HCT116 (cell line): ENCODE measurements at regions not wholly inside any gene's neighbourhood (a gene's known extent, or its start where the extent isn't known, plus 50 kb on each side); places are given as distances from the start of the nearest gene placed in this dataset.

Experiments used
- ATAC-seq: fragments of 200-7000 bp; cut with Tn5 transposase; 2 replicates; pipeline ENCODE4 v1.9.1; 2020; ENCODE audit warnings: mild to moderate bottlenecking, moderate library complexity
- BruUV-seq: library from RNA; stranded (reverse); fragments of 400-500 nt; replicated peaks from 2 replicates; lab custom pipeline; 2021; lab: Mats Ljungman, UMichigan
- CTCF ChIA-PET: fragments of 300-600 bp; sonication (Branson Sonifier 250); formaldehyde crosslinking; loops from one replicate; lab custom pipeline; 2021; ENCODE audit warnings: antibody characterized with exemption; lab: Charles Lee
- POLR2A ChIA-PET: fragments of 300-600, 350-600 bp; sonication (Branson Sonifier 250); formaldehyde crosslinking; loops from one replicate; lab custom pipeline; 2021; ENCODE audit warnings: antibody characterized with exemption; lab: Charles Lee
- RAD21 ChIA-PET, 2 experiments: fragments of 300-600 bp; sonication (Branson Sonifier 250); formaldehyde crosslinking; loops; one replicate each; lab custom pipeline; 2023; ENCODE audit warnings: low total read pairs in 2 of 2; ENCODE audit not compliant: uncharacterized antibody in 2 of 2, unreplicated experiment in 2 of 2, low non-redundant PET in 1 of 2; lab: Charles Lee
- DNase-seq: peaks from one replicate; pipeline ENCODE4 v3.0.0-alpha.2; 2010; ENCODE audit warnings: low read depth, low spot score
- H2AFZ ChIP-seq: fragments of 200-600 bp; shearing (Covaris generic), sonication (generic); 2 replicates; pipeline ENCODE4 v1.6.1; 2017; ENCODE audit warnings: low read depth, mixed run types, mixed read lengths, antibody characterized with exemption, low read length; ENCODE audit not compliant: poor library complexity, severe bottlenecking
- H3K27ac ChIP-seq: 2 replicates; pipeline ENCODE4 v1.5.1; 2012; ENCODE audit warnings: low read depth, low read length
- H3K27me3 ChIP-seq: fragments of 200-600 bp; sonication (generic); 2 replicates; pipeline ENCODE4 v1.6.1; 2016; ENCODE audit warnings: mixed run types, low read length, mixed read lengths; ENCODE audit not compliant: insufficient read depth
- H3K36me3 ChIP-seq, 2 experiments: fragments of 200-500 bp in 1 of 2; fragments of 200-600 bp in 1 of 2; sonication (Bioruptor generic) in 1 of 2; sonication (generic) in 1 of 2; 2 replicates each; pipeline versions ENCODE4 v1.5.1 to v1.6.1; 2014 to 2016; ENCODE audit warnings: low read length in 2 of 2, inconsistent platforms in 1 of 2, mixed read lengths in 1 of 2, mixed run types in 1 of 2; ENCODE audit not compliant: insufficient read depth in 2 of 2, control insufficient read depth in 1 of 2
- H3K4me1 ChIP-seq, 2 experiments: fragments of 200-600 bp in 1 of 2; sonication (generic) in 1 of 2; 2 replicates each; pipeline versions ENCODE4 v1.5.1 to v1.6.1; 2012 to 2017; ENCODE audit warnings: low read length in 2 of 2, inconsistent platforms in 1 of 2, mild to moderate bottlenecking in 1 of 2, mixed read lengths in 1 of 2, mixed run types in 1 of 2, moderate library complexity in 1 of 2; ENCODE audit not compliant: insufficient read depth in 2 of 2, control insufficient read depth in 1 of 2
- H3K4me2 ChIP-seq: fragments of 200-600 bp; sonication (generic); 2 replicates; pipeline ENCODE4 v1.6.1; 2017; ENCODE audit warnings: mixed run types, low read length, mixed read lengths
- H3K4me3 ChIP-seq, 2 experiments: fragments of 200-600 bp in 1 of 2; sonication (generic) in 1 of 2; replicated peaks in 1 of 2; 2 replicates each; pipeline ENCODE4 v1.5.1; 2011 to 2016; ENCODE audit warnings: low read length in 2 of 2, control low read depth in 1 of 2, low read depth in 1 of 2, mild to moderate bottlenecking in 1 of 2, mixed read lengths in 1 of 2, mixed run types in 1 of 2
- H3K79me2 ChIP-seq: fragments of 200-600 bp; sonication (generic); 2 replicates; pipeline ENCODE4 v1.6.1; 2017; ENCODE audit warnings: mild to moderate bottlenecking, mixed run types, low read length, moderate library complexity, mixed read lengths; ENCODE audit not compliant: insufficient read depth
- H3K9ac ChIP-seq: fragments of 200-600 bp; sonication (generic); 2 replicates; pipeline ENCODE4 v1.6.1; 2016; ENCODE audit warnings: low read length, mixed read lengths
- H3K9me2 ChIP-seq: fragments of 200-600 bp; sonication (generic), shearing (Covaris generic); 2 replicates; pipeline ENCODE4 v1.6.1; 2017; ENCODE audit warnings: mixed run types, mild to moderate bottlenecking, moderate library complexity; ENCODE audit not compliant: insufficient read depth
- H3K9me3 ChIP-seq, 2 experiments: fragments of 200-500 bp in 1 of 2; fragments of 200-600 bp in 1 of 2; sonication (Bioruptor generic) in 1 of 2; sonication (generic) in 1 of 2; 2 replicates each; pipeline ENCODE4 v1.6.1; 2014 to 2017; ENCODE audit warnings: low read length in 2 of 2, mixed read lengths in 2 of 2, inconsistent platforms in 1 of 2, low read depth in 1 of 2, mild to moderate bottlenecking in 1 of 2, mixed run types in 1 of 2, moderate library complexity in 1 of 2; ENCODE audit not compliant: control insufficient read depth in 1 of 2, insufficient read depth in 1 of 2
- H4K20me1 ChIP-seq: fragments of 200-600 bp; sonication (generic), shearing (Covaris generic); 2 replicates; pipeline ENCODE4 v1.6.1; 2017; ENCODE audit warnings: mixed run types, mild to moderate bottlenecking, moderate library complexity; ENCODE audit not compliant: insufficient read depth
- CBX3 ChIP-seq: IDR thresholded peaks from 2 replicates; pipeline ENCODE4 v1.6.1; 2012; ENCODE audit warnings: low read depth
- JUND ChIP-seq: IDR thresholded peaks from 2 replicates; pipeline ENCODE4 v1.6.1; 2012
- POLR2A ChIP-seq: IDR thresholded peaks from 2 replicates; pipeline ENCODE4 v1.7.0; 2011; ENCODE audit warnings: borderline replicate concordance; ENCODE audit not compliant: insufficient read depth, insufficient read length; ENCODE audit errors: extremely low read depth
- POLR2AphosphoS5 ChIP-seq: IDR thresholded peaks from 2 replicates; pipeline ENCODE4 v1.6.1; 2011; ENCODE audit warnings: mild to moderate bottlenecking, low read depth, low read length, moderate library complexity
- TCF7L2 ChIP-seq: IDR thresholded peaks from 2 replicates; pipeline ENCODE4 v1.7.0; 2011; ENCODE audit warnings: borderline replicate concordance, inconsistent platforms; ENCODE audit not compliant: insufficient read depth, insufficient read length; ENCODE audit errors: extremely low read depth
- YY1 ChIP-seq: IDR thresholded peaks from 2 replicates; pipeline ENCODE4 v1.6.1; 2011; ENCODE audit warnings: low read length, low read depth, moderate library complexity, mild to moderate bottlenecking; ENCODE audit not compliant: insufficient replicate concordance; ENCODE audit errors: extremely low read depth
- ZFX ChIP-seq: fragments of 450-650 bp; IDR thresholded peaks from 2 replicates; pipeline ENCODE4 v1.6.1; 2017
- intact Hi-C: fragments of 100-400 bp; cut with micrococcal nuclease; formaldehyde crosslinking; loops from 2 replicates; pipeline ENCODE4 v1.10.0; 2022
- TF ChIP-seq, protein P1 (sequence below): IDR thresholded peaks from 2 replicates; pipeline ENCODE4 v1.6.1; 2012
- TF ChIP-seq, protein P2 (sequence below): IDR thresholded peaks from 2 replicates; pipeline ENCODE4 v1.6.1; 2012; ENCODE audit warnings: low read depth
- TF ChIP-seq, protein P3 (sequence below), 3 experiments: fragments of 200-600 bp in 1 of 3; sonication (generic) in 1 of 3; IDR thresholded peaks in 2 of 3; conservative IDR thresholded peaks in 1 of 3; 2 replicates each; pipeline ENCODE4 v1.5.1; 2012 to 2017; ENCODE audit warnings: low read depth in 2 of 3, low read length in 2 of 3, antibody characterized with exemption in 1 of 3, borderline replicate concordance in 1 of 3, control low read depth in 1 of 3, mild to moderate bottlenecking in 1 of 3, mixed read lengths in 1 of 3, mixed run types in 1 of 3, moderate library complexity in 1 of 3; ENCODE audit not compliant: insufficient read depth in 1 of 3
- TF ChIP-seq, protein P4 (sequence below): IDR thresholded peaks from 2 replicates; pipeline ENCODE4 v1.6.1; 2011; ENCODE audit warnings: mild to moderate bottlenecking, low read length, moderate library complexity; ENCODE audit not compliant: insufficient replicate concordance; ENCODE audit errors: extremely low read depth

DNA sequence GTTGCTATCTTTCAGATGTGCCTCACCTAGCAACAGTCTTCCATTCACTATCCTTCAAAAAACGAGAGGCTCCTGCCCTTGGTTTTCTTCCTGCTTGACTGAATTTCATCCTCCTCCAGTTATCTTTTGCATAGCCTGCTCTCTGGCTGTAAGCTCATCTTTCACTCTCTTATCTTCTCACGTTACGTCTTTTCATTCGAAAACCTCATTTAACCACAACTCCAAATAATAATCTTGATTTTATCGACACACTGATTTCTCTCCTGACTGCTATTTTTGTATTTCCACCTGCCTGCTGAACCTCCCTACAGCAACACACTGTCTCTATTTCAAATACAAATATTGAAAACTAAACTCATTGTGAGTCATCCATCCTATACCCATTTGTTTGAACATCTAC lies 230.7 kb upstream of the TMC3 start:
- no peaks in the 10 kb centered on the region for H3K79me2 ChIP-seq
- TF ChIP-seq TCF7L2 = no peak
- TF ChIP-seq, protein P1, sequence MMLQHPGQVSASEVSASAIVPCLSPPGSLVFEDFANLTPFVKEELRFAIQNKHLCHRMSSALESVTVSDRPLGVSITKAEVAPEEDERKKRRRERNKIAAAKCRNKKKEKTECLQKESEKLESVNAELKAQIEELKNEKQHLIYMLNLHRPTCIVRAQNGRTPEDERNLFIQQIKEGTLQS = no peak
- TF ChIP-seq CBX3 = no peak
- TF ChIP-seq, protein P2, sequence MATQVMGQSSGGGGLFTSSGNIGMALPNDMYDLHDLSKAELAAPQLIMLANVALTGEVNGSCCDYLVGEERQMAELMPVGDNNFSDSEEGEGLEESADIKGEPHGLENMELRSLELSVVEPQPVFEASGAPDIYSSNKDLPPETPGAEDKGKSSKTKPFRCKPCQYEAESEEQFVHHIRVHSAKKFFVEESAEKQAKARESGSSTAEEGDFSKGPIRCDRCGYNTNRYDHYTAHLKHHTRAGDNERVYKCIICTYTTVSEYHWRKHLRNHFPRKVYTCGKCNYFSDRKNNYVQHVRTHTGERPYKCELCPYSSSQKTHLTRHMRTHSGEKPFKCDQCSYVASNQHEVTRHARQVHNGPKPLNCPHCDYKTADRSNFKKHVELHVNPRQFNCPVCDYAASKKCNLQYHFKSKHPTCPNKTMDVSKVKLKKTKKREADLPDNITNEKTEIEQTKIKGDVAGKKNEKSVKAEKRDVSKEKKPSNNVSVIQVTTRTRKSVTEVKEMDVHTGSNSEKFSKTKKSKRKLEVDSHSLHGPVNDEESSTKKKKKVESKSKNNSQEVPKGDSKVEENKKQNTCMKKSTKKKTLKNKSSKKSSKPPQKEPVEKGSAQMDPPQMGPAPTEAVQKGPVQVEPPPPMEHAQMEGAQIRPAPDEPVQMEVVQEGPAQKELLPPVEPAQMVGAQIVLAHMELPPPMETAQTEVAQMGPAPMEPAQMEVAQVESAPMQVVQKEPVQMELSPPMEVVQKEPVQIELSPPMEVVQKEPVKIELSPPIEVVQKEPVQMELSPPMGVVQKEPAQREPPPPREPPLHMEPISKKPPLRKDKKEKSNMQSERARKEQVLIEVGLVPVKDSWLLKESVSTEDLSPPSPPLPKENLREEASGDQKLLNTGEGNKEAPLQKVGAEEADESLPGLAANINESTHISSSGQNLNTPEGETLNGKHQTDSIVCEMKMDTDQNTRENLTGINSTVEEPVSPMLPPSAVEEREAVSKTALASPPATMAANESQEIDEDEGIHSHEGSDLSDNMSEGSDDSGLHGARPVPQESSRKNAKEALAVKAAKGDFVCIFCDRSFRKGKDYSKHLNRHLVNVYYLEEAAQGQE = no peak
- TF ChIP-seq, protein P3, sequence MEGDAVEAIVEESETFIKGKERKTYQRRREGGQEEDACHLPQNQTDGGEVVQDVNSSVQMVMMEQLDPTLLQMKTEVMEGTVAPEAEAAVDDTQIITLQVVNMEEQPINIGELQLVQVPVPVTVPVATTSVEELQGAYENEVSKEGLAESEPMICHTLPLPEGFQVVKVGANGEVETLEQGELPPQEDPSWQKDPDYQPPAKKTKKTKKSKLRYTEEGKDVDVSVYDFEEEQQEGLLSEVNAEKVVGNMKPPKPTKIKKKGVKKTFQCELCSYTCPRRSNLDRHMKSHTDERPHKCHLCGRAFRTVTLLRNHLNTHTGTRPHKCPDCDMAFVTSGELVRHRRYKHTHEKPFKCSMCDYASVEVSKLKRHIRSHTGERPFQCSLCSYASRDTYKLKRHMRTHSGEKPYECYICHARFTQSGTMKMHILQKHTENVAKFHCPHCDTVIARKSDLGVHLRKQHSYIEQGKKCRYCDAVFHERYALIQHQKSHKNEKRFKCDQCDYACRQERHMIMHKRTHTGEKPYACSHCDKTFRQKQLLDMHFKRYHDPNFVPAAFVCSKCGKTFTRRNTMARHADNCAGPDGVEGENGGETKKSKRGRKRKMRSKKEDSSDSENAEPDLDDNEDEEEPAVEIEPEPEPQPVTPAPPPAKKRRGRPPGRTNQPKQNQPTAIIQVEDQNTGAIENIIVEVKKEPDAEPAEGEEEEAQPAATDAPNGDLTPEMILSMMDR (IDR thresholded peaks at IDR 0.05 in 2 of 3, conservative IDR thresholded peaks at IDR 0.05 in 1 of 3; ENCODE audit: borderline replicate concordance in 1 of 3, insufficient read depth in 1 of 3, low read depth in 2 of 3, low read length in 2 of 3) = no peak
- TF ChIP-seq YY1 = no peak
- no peak for TF ChIP-seq JUND
- TF ChIP-seq POLR2A = no peak
- no peak for TF ChIP-seq ZFX
- TF ChIP-seq, protein P4, sequence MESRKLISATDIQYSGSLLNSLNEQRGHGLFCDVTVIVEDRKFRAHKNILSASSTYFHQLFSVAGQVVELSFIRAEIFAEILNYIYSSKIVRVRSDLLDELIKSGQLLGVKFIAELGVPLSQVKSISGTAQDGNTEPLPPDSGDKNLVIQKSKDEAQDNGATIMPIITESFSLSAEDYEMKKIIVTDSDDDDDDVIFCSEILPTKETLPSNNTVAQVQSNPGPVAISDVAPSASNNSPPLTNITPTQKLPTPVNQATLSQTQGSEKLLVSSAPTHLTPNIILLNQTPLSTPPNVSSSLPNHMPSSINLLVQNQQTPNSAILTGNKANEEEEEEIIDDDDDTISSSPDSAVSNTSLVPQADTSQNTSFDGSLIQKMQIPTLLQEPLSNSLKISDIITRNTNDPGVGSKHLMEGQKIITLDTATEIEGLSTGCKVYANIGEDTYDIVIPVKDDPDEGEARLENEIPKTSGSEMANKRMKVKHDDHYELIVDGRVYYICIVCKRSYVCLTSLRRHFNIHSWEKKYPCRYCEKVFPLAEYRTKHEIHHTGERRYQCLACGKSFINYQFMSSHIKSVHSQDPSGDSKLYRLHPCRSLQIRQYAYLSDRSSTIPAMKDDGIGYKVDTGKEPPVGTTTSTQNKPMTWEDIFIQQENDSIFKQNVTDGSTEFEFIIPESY = no peak
- no peak for TF ChIP-seq POLR2AphosphoS5
- TF ChIP-seq, all 23 proteins: peak for 0
- Histone ChIP-seq H2AFZ (no peak overlapping the region), H3K4me2 (no peak overlapping the region), H3K36me3 (no peaks in the 10 kb centered on the region), H3K27ac (no peak overlapping the region), H3K4me1 (no peaks in the 10 kb centered on the region), H3K9me3 (peaks cover 0 to 10% of the 10 kb centered on the region in 2 experiments; a peak in 2 of 4 replicates), H3K27me3 (peaks cover 15% of the 10 kb centered on the region; the same call in 1 of the 2 replicates), H3K4me3 (no peak overlapping the region), H4K20me1 (no peaks in the 10 kb centered on the region), H3K9ac (no peak overlapping the region), H3K9me2 (no peaks in the 10 kb centered on the region)
- BruUV-seq = no TSS peak
- intact Hi-C loops = no loop called here
- RAD21 ChIA-PET = no interaction called here
- DNase-seq (no peak), ATAC-seq (no peak)
- POLR2A ChIA-PET = no interaction called here
- CTCF ChIA-PET = no interaction called here
